ENCODE measurements at regions not wholly inside any gene's neighbourhood (a gene's known extent, or its start where the extent isn't known, plus 50 kb on each side); places are given as distances from the start of the nearest gene placed in this dataset.

- no peaks in the 10 kb centered on the region for H3K27me3 ChIP-seq
- H3K36me3 ChIP-seq (replicated peaks in 1 of 2; ENCODE audit: insufficient read depth in 1 of 2, low read depth in 2 of 2), result no peaks in the 10 kb centered on the region
- H3K4me1 ChIP-seq, result no peaks in the 10 kb centered on the region
- no peaks in the 10 kb centered on the region for H3K9me3 ChIP-seq
- intact Hi-C loops (cut with DNase I), result no loop called here
- no peak for ATAC-seq
- no peak overlapping the region for H3K4me3 ChIP-seq
- DNase-seq, result no peak
- no peak overlapping the region for H3K27ac ChIP-seq
- no peak for TF ChIP-seq CTCF (IDR thresholded peaks at IDR 0.05)
- no peak for TF ChIP-seq POLR2A (IDR thresholded peaks at IDR 0.05)
Measured at GRCh38 chr12:89135976-89136634, 216.2 kb downstream of the DUSP6 start.

GRCh38 chr12:89134213-89134770 lies 218.0 kb downstream of the DUSP6 start:
- intact Hi-C loops (cut with DNase I), result no loop called here
- no peak overlapping the region for H3K27ac ChIP-seq
- no peaks in the 10 kb centered on the region for H3K36me3 ChIP-seq (replicated peaks in 1 of 2; ENCODE audit: insufficient read depth in 1 of 2, low read depth in 2 of 2)
- H3K27me3 ChIP-seq, result no peaks in the 10 kb centered on the region
- TF ChIP-seq POLR2A (IDR thresholded peaks at IDR 0.05) (no peak), CTCF (IDR thresholded peaks at IDR 0.05) (no peak)
- H3K4me1 ChIP-seq, result no peaks in the 10 kb centered on the region
- DNase-seq (no peak), ATAC-seq (no peak)
- 64 to 67% methylated on average over 3 of the region's 3 CpGs for WGBS, 2 donors
- no peak overlapping the region for H3K4me3 ChIP-seq
- no peaks in the 10 kb centered on the region for H3K9me3 ChIP-seq

GRCh38 chr12:89129167-89129870 lies 223.0 kb downstream of the DUSP6 start:
- no peaks in the 10 kb centered on the region for H3K27me3 ChIP-seq
- H3K27ac ChIP-seq, result no peak overlapping the region
- H3K9me3 ChIP-seq, result no peaks in the 10 kb centered on the region
- no peaks in the 10 kb centered on the region for H3K4me1 ChIP-seq
- no peaks in the 10 kb centered on the region for H3K36me3 ChIP-seq (replicated peaks in 1 of 2; ENCODE audit: insufficient read depth in 1 of 2, low read depth in 2 of 2)
- no peak for TF ChIP-seq POLR2A (IDR thresholded peaks at IDR 0.05)
- no peak for TF ChIP-seq CTCF (IDR thresholded peaks at IDR 0.05)
- H3K4me3 ChIP-seq, result no peak overlapping the region
- WGBS, 2 donors, result 94% methylated on average over 3 of the region's 3 CpGs
- intact Hi-C loops (cut with DNase I), result no loop called here
- no peak for ATAC-seq
- DNase-seq, result no peak

- 72% methylated on average over 3 of the region's 3 CpGs for WGBS, 2 donors
- intact Hi-C loops (cut with DNase I), result no loop called here
- no peak overlapping the region for H3K27ac ChIP-seq
- H3K9me3 ChIP-seq, result no peaks in the 10 kb centered on the region
- no peaks in the 10 kb centered on the region for H3K27me3 ChIP-seq
- no peaks in the 10 kb centered on the region for H3K4me1 ChIP-seq
- no peak overlapping the region for H3K4me3 ChIP-seq
- no peak for DNase-seq
- ATAC-seq, result no peak
- TF ChIP-seq POLR2A (IDR thresholded peaks at IDR 0.05), result no peak
- TF ChIP-seq CTCF (IDR thresholded peaks at IDR 0.05), result no peak
- no peaks in the 10 kb centered on the region for H3K36me3 ChIP-seq (replicated peaks in 1 of 2; ENCODE audit: insufficient read depth in 1 of 2, low read depth in 2 of 2)
Measured at GRCh38 chr12:89126712-89127111, 225.6 kb downstream of the DUSP6 start.
